ENCODE measurements at regions not wholly inside any gene's neighbourhood (a gene's known extent, or its start where the extent isn't known, plus 50 kb on each side); places are given as distances from the start of the nearest gene placed in this dataset.

DNA sequence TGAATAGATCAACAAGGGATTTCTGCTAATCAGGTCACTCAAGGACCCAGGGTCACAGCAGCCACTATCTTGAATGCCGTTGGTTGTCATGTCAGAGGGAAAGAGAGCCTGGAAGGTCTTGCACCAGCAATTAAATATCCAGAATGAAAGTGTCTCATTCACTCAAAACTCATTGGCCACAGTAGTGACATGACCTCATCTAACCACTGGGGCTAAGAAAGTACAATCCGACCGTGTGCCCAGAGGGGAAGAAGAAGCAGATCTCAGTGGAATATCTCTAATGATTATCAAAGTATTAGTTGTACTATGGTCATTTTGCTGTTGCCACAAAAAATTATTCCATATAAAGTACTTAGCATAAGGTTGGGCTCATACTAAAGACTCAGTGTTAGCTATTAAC lies 210.0 kb downstream of the QDPR start:
- FAIRE-seq (no peak), DNase-seq (ENCODE audit: insufficient read length, low spot score) (no peak)

DNA sequence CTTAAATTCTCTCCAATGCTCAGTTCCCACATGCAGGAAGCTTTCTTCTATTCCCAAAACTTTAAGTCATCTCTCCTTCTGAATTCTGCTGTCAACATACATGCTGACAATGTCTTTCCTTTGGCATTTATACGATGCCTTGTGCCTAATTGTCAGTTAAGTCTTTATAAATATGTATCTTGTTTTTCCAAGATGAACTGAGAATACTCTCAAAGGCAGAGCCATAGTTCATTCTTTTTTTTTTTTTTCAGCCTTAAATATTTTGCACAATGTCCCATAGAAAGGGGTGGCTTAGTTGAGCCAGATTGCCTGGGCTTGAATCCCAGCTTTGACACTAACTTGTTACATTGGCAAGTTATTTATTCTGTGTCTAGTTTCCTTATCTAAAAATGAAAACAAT lies 210.6 kb downstream of the QDPR start:
- no peak for FAIRE-seq
- no peak for DNase-seq (ENCODE audit: insufficient read length, low spot score)

DNA sequence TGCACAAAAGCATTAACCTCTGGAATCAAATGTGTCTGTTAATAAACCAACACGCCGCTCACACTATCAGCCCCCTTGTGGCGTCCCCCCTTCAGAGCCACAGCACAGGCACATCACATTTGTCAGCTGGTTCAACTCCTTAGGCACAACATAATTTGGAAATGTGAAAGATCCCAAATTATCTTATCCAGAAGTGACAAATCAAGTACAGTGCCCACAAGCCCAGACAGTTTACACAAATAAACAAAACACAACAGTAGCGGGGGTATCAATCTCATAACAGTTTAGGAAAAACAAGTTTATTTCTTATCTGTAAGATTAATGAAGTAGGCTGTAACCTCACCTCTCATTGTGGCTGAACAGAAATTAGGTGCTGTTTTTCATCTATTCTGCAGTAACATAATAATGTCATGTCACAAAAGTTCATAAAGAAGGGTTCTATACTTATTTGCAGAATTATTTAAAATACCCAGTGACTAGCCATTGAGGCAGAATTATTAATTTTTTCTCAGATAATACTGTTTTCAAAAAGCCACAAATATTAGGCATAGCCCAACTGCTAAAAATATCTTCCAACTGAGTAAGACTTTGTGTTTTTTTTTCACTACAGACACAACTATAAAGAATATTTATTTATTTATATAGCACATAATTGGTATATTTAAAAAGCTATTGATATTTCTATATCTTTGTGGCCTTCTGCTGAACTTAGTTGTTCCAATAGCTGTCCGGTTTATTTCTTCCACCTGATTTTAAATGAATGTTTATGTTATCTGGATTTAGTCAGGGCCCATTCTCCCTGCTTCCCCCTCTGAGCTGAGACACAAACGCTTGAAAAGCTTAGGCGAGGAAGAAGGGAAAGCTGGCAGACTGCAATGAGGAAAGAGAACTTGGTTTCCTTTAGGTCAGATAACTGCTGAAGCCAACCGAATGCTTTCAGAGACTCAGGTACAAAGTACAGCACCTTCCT lies 214.7 kb downstream of the QDPR start:
- DNase-seq (ENCODE audit: insufficient read length, low spot score) = no peak
- FAIRE-seq = no peak

DNA sequence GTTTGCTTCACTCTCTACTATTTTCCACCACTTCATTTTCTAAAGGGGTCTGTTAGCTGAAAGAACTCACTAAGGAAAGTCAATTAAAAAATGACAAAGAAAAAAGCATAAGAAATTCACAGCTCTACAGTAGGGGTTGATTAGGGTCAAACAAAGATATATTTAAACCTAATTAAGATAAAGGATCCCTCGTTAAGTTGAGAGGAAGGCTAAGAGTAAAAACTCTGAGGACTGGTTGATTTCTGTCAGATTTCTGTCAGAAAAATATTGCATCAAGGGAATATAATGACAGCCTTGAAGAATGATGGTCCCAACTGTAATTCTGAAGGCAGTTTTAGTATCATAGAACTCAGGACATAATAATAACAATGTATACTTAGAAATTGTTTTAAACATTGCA lies 218.0 kb downstream of the QDPR start:
- DNase-seq (ENCODE audit: insufficient read length, low spot score) = no peak
- no peak for FAIRE-seq

DNA sequence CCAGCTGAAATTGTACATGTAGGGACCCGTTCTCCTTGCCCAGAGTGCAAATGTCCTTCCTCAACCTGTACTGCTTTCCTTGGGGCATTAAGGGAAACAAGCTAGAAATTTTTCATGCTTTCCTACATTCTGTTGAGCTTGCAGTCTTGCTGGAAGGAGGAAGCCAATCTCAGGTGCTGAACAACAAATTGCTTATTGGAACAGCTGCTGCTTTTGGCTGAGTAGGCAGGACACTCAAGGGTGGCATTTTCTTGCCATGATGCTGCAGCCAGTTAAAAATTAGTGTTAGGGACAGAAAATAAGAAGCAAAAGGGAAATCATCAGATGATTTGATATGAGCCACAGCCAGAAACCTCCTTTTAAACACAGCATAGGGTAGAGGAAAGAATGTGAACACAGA lies 223.7 kb downstream of the QDPR start:
- no peak for FAIRE-seq
- no peak for DNase-seq (ENCODE audit: insufficient read length, low spot score)

DNA sequence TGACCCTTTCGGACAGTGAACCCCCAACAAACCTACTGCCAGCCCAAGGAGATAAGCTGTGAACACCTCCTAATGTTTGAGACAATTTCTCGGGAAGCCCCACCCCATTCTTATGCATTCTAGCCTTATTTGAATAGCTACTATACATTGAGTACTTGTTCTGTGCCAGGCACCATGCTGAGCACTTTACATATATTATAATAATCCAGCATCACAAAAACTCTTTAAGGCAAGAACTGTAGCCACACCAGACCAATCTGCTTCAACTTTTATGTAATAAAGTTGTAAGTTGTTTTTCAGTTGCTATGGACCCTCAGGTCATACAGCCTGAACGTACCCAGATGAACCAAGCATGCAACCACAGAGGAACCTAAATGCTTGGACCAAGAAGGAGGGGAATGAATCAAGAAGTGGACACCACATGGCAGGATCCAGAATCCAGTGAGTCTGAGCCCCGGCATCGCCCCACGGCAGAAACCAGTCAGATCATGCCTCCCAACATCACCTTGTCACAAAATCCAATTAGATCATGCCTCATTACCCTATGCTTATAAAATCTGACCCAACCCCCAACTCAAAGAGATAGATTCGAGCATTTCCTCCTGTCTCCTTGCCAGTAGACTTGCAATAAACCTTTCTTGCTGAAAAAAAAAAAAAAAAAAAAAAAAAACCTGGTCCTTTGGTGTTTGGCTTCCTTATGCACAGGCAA lies 225.0 kb downstream of the QDPR start:
- no peak for FAIRE-seq
- DNase-seq (ENCODE audit: insufficient read length, low spot score) = no peak

DNA sequence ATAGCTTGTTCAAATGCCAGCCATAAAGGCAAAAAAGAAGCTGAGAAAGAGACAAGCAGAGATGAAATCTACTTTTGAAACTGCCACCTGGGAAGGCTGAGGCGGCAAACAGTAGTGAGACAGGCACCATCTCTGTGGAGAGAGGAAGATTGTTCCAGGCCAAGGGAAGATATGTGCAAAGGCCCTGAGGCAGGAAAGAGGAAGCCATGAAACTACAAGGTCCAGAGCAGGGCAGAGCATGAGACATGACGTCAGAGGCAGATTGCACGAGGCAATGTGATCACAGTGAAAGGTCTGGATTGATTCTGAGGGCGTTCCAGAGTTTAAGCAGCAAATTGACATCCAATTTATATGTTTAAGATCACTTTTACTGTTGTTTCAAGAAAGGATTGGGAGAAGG lies 226.1 kb downstream of the QDPR start:
- FAIRE-seq = no peak
- no peak for DNase-seq (ENCODE audit: insufficient read length, low spot score)

DNA sequence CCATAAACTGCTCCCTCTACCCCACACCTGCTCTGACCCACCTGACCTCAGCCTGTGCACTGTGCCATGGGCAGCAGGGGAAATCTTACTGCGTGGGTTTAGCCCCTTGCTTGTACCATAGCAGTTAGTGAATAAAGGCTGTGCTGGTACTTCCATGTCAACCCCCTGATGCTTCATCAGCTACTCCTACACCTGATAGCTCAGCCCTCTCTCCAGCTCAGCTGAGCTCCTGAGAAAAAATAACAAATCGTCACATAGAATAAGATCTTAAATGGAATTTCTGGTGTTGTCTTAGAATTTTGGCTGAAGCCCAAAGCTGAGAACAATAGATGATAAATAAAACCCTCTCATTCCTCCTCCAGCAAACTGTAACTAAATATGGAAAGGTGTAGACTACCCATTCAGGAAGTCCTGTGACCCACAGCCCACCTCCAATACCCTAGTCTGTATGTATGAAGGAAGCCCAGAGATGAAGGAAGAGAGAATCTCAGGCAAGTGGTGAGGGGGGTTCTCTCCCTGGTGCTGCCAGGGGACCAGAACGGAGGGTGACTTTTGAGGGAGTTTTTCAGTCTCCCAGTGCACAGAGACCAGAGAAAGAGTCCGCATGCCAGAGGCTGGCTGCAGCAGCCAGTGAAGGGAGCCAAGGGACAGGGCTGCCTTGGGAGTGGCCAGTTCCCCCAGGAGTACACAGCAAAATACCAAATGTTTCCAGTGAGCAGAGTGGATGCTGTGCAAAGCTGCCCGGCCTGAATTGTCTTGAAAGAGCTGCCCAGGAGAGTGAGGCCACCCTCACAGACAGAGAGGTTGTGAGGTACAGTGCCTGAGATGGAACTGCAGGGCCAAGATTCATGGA lies 227.3 kb downstream of the QDPR start:
- DNase-seq (ENCODE audit: insufficient read length, low spot score) (no peak), FAIRE-seq (no peak)

DNA sequence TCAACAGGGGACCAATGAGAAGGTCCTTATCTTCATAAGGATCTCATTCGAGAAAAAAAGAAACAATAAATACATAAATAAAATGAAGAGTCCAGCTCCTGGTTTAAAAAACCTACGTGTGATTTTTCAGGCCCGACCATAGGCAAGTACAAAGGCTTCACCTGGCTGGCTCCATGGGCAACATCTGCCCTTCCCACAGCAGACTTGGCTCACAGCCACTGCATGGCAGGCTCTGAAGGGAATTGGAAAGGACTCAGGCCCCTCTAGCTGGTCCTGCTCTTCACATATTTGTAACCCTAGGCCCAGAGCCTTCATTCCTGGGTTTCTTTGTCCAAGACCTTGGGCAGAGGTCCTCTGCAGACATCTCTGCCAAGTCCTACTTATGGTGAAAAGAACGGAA lies 228.1 kb downstream of the QDPR start:
- DNase-seq (ENCODE audit: insufficient read length, low spot score) = no peak

DNA sequence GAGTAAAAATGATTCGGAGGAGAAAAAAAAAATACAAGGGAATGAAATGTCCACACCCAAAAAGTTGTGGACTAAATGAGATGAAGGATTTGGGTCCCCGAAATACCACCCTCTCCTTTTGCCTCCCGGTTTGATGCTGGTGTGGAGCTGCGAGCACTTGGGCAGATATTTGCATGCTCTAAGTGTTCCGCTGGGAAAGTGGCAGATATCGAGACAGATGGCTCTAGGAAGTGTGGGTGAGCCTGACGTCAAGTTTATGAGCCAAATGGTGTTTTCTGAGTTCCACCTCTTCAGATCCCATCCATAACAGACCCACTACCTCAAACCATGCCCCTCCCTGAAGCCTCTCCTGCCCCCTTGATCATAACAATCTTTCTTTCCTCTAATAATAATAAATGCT lies 228.6 kb downstream of the QDPR start:
- FAIRE-seq (no peak), DNase-seq (ENCODE audit: insufficient read length, low spot score) (no peak)

More for the DNA sequence above, 228.1 kb downstream of the QDPR start:
- FAIRE-seq = no peak

DNA sequence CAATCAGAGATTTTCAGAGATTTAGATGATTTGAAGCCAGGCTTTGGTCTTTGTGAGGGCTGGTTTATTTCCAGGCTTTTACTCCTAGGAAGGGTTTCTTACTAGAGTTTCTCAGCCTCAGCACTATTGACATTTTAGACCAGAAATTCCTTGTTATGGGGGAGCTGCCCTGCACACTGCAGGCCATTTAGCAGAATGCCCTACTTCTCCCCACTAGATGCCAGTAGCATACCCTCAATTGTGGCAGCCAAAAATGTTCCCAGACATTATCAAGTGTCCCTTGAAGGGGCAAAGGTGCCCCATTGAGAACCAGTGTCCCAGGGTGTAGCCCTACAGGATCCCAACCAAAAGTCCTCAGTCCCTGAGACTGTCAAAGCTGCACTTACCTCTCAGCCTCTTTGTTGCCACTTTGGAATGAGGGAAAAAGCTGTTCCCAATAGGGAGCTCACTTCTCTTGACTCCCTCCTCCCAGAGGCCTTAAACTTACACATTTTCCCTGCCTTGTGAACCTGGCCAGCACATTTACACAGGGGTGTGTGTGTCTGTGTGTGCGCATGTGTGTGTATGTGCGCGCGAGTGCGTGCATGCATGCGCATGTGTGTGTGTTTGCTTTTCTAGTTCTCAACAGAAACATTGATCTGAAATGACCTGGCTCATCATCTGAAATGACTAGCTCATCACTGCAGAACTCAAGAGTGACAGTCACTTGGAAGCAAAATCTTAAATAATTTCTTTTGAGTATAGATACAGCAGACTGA lies 231.4 kb downstream of the QDPR start:
- FAIRE-seq = no peak
- DNase-seq (ENCODE audit: insufficient read length, low spot score) = no peak

DNA sequence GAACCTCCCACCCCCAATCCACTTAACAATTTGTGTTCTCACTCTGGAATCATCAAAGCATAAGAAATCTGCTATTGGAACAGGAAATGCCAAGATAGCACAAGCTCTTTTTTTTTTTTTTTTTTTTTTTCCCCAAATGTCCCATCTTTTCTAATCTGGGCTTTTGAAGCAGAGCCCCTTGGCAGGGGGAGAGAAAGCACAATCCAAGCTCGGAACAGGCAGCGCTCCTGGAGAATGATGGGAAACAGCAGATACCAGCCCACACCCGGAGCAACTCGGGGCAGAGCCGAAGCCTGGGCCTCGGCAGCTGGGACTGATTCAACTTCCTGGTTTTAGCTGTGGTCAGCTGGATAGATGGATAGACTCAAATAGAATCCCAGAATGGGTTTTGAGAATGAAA lies 235.1 kb downstream of the QDPR start:
- no peak for FAIRE-seq

DNA sequence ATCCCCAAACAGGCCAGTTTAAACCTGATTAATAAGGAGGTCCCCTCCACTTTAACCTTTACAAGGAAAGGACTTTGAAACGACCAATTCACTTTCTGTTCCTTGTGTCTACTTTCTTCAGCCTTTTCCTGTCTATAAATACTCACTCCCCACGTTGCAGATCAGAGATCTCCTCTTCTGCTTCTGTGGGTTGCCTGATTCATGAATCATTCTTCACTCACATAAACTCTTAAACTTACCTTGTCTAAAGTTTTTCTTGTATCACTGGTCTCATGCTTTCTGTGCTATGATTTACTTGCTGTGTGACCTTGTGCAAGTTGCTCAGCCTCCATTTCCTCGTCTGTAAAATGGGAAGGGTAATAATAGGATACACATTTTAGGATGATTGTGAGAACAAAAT lies 236.1 kb downstream of the QDPR start:
- DNase-seq (ENCODE audit: insufficient read length, low spot score) (no peak), FAIRE-seq (no peak)

More for the DNA sequence above, 235.1 kb downstream of the QDPR start:
- no peak for DNase-seq (ENCODE audit: insufficient read length, low spot score)

DNA sequence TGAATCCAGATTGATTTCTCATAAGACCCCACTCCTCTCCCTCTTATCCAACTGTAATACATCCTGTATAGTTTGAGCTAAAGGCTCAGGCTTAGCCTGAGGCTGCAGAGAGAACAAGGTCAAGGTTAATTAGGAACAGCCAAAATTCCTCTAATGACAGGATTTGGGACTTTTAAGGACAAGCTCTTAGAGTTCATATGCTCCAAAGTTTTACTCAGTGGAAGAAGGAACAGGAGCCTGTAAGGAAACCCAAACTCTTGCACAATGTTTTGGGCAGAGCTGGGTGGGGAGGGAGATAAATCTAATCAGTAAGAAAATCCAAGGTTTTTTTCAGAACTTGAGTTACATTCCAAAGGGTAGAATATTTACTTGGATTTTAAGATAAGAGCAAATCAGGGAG lies 238.8 kb downstream of the QDPR start:
- FAIRE-seq (no peak), DNase-seq (ENCODE audit: insufficient read length, low spot score) (no peak)

DNA sequence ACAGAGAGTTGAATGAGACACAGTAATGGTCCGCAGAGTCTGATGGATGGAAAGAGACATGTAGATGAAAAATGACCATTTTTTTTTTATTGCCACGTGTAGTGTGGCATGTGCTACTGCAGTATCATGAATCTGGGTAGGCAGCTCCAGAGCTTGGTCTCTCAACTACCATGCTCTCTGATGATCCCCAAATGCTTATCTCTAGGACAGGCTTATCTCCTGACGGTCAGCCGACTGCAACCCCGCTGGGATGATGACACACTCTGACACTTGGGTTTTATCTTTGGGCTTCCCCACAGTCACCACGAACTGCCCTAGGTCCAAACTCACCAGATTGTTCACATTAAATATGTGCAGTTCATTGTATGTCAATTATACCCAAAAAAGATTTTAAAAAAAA lies 239.7 kb downstream of the QDPR start:
- no peak for FAIRE-seq

DNA sequence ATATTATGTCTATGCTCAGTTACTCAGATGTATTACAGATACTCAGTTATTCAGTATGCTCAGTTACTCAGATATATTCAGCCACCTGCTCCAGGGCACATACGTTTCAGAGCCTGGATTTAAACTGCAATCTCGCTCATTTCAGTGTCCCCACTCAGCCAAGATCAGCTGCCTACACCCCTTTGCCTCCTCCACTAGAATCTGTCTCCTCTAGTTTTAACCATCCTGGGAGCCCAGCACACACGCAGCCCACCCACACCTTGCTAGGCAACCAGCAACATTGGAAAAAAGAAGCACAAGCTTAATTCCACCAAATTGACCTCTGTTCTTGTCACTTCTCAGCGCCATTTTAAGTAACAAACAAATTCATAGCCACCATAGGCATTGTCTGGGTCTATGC lies 246.2 kb downstream of the QDPR start:
- no peak for DNase-seq (ENCODE audit: insufficient read length, low spot score)
- FAIRE-seq = no peak

More for the DNA sequence above, 239.7 kb downstream of the QDPR start:
- no peak for DNase-seq (ENCODE audit: insufficient read length, low spot score)

DNA sequence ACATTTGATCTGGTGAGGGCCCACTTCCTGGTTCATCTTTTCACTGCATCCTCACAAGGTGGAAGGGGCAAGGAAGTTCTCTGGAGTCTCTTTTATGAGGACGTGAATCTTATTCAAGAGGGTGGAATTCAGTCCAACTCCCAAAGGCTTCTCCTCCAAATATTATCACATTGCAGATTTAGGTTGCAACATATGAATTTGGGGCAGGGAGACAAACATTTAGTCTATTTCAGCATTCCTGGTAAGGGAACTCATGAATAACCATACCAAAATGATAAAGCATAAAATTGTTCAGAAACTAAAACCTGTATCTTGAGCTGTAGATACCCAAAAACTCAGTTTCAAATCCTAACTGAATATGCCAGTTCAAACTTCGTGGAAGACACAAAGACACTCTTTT lies 246.8 kb downstream of the QDPR start:
- DNase-seq (ENCODE audit: insufficient read length, low spot score) = no peak
- no peak for FAIRE-seq

DNA sequence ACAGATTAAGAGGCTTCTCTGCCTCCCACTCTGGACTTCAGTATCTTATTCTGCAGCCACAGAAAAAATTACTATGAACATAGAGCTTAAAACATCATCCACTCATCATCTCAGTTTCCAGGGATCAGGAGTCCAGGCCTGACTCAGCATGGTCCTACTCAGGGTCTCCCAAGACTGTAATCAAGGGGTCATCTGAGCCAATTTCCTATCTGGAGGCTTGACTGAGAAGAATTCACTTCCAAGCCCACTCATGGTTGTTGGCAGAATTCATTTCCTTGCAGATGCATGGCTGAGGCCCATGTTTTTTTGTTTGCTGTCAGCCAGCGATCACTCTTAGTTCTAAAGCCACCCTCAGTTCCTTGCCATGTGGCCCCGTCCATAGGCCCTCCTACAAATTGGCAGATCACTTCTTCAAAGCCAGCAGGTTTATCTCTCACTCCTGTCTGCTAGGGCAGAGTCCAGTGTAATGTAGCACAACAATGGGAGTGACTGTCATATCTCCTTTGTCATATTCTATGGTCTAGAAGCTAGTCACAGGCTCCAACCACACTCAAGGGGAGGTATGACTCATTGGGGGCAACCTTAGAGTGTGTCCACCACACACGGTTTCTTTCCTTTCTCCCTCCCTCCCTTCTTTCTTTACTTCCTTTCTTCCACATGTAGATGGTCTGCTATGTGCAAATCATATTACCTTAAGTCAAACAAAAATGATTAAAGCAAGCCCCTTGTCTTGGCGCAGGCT lies 251.6 kb downstream of the QDPR start:
- no peak for DNase-seq (ENCODE audit: insufficient read length, low spot score)
- FAIRE-seq = no peak

DNA sequence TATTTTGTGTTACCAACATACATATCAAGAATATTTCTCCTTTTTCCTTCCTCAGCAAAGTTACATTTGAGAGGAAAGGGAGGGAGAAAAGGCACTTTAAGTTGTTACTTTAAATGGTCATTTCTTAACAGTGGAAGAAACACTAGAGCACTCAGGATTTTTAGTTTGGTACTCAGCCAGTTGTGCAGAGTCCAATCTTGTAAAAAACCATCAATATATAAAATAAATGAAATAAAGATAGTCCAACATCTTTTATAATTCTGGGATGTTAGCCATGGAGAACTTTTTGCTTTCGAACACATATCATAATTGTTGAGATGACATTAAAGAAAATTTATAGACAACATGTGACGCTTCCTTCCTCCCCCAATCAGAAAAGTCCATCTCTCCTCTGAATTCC lies 253.8 kb downstream of the QDPR start:
- no peak for DNase-seq (ENCODE audit: insufficient read length, low spot score)
- no peak for FAIRE-seq

DNA sequence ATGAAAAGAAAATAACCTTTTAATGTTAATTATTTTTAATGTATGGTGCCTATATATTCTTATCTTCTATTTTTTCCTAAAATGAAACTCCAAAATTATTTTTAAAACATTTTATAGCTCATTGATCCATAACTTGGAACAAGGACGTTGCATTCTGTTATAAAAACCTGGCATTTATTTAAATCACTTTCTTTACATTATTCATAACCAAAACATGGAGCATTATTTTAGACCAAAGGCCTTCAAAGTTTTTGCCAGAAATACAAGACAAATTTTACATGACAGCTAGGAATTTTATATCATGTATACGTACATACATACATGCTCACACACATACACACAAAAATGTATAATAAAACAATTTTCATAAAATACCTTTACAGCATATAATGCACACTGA lies 259.8 kb downstream of the QDPR start:
- FAIRE-seq = no peak
- DNase-seq (ENCODE audit: insufficient read length, low spot score) = no peak
